HEK293T (cell line): ENCODE measurements at regions not wholly inside any gene's neighbourhood (a gene's known extent, or its start where the extent isn't known, plus 50 kb on each side); places are given as distances from the start of the nearest gene placed in this dataset.

Experiments
- BHLHE40 ChIP-seq: fragments of 450-650 bp; IDR thresholded peaks from 2 replicates; pipeline ENCODE4 v1.6.1; 2016; ENCODE audit warnings: mild to moderate bottlenecking, moderate library complexity, borderline replicate concordance
- FOXK2 ChIP-seq: fragments of 450-650 bp; IDR thresholded peaks from 2 replicates; pipeline ENCODE4 v1.6.1; 2016; ENCODE audit warnings: mild to moderate bottlenecking
- NFRKB ChIP-seq: fragments of 450-650 bp; IDR thresholded peaks from 2 replicates; pipeline ENCODE4 v1.6.1; 2016; ENCODE audit warnings: mild to moderate bottlenecking, moderate library complexity
- PKNOX1 ChIP-seq: fragments of 450-650 bp; IDR thresholded peaks from 2 replicates; pipeline ENCODE4 v1.6.1; 2016
- SP1 ChIP-seq: fragments of 450-650 bp; IDR thresholded peaks from 2 replicates; pipeline ENCODE4 v1.6.1; 2017
- SUZ12 ChIP-seq: fragments of 450-650 bp; IDR thresholded peaks from 2 replicates; pipeline ENCODE4 v1.6.1; 2016; ENCODE audit warnings: mild to moderate bottlenecking

DNA sequence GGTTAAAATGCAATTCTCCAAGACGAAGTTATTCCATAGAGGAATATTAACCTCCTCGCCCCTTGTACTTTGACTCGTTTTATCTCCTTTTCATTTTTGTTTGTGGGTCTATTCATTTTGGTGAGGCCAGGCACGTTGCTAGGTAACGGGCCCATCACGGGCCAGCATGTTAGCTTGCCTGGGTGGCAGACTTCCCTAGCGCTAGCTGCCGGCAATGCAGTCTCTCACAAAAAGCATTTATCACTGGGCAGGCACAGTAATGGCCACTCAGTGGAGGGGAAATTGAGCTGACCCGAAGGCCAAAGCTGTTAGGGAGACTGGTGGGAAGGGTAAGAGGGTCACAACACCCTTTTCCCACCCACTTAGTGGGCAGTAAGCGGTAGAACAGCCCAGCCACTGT is 234.4 kb upstream of the FOXD3 start:
- no peak for TF ChIP-seq BHLHE40
- TF ChIP-seq SP1: no peak
- no peak for TF ChIP-seq FOXK2
- no peak for TF ChIP-seq SUZ12
- no peak for TF ChIP-seq NFRKB
- no peak for TF ChIP-seq PKNOX1
